Upper lobe of right lung (tissue), 1 donor: ENCODE measurements at regions not wholly inside any gene's neighbourhood (a gene's known extent, or its start where the extent isn't known, plus 50 kb on each side); places are given as distances from the start of the nearest gene placed in this dataset.

Experiments used
- ATAC-seq: fragments of 200-7000 bp; cut with Tn5 transposase; one replicate; pipeline ENCODE4 v1.9.1; 2020; ENCODE audit warnings: mild to moderate bottlenecking, moderate library complexity
- DNase-seq: peaks from one replicate; pipeline ENCODE4 v3.0.0-alpha.2; 2020
- H3K27ac ChIP-seq: fragments of 200-600 bp; one replicate; pipeline ENCODE4 v1.8.0; 2022
- H3K27me3 ChIP-seq: fragments of 200-600 bp; one replicate; pipeline ENCODE4 v1.8.0; 2022; ENCODE audit warnings: mild to moderate bottlenecking
- H3K36me3 ChIP-seq: fragments of 200-600 bp; one replicate; pipeline ENCODE4 v1.8.0; 2022
- H3K4me1 ChIP-seq: fragments of 200-600 bp; one replicate; pipeline ENCODE4 v1.8.0; 2022
- H3K4me3 ChIP-seq: fragments of 200-600 bp; one replicate; pipeline ENCODE4 v1.8.0; 2022; ENCODE audit warnings: mild to moderate bottlenecking
- H3K9me3 ChIP-seq: fragments of 200-600 bp; one replicate; pipeline ENCODE4 v1.8.0; 2022
- CTCF ChIP-seq: fragments of 200-600 bp; IDR thresholded peaks from one replicate; pipeline ENCODE4 v1.8.0; 2022; ENCODE audit warnings: antibody characterized with exemption
- intact Hi-C: fragments of 100-400 bp; cut with DNase I; formaldehyde crosslinking; loops from one replicate; pipeline ENCODE4 v1.11.0; 2022
- donor health status: DM: no; HTN: yes; CAD: no; lungs with severe emphysema.

- Histone ChIP-seq H3K4me1 (no peaks in the 10 kb centered on the region), H3K27ac (no peak overlapping the region), H3K27me3 (no peaks in the 10 kb centered on the region), H3K4me3 (no peak overlapping the region), H3K9me3 (no peaks in the 10 kb centered on the region), H3K36me3 (no peaks in the 10 kb centered on the region)
- ATAC-seq: no peak
- intact Hi-C loops: no loop called here
- no peak for DNase-seq
- TF ChIP-seq CTCF: no peak
Observed at GRCh38 chr4:158313566-158313965, 103.3 kb downstream of the TMEM144 start.

- Histone ChIP-seq H3K27me3 (no peaks in the 10 kb centered on the region), H3K9me3 (no peaks in the 10 kb centered on the region), H3K27ac (peak overlapping the region; percentile 62), H3K4me1 (no peaks in the 10 kb centered on the region), H3K4me3 (no peak overlapping the region), H3K36me3 (no peaks in the 10 kb centered on the region)
- peak; percentile 46 for ATAC-seq
- DNase-seq: no peak
- intact Hi-C loops: no loop called here
- TF ChIP-seq CTCF: no peak
Observed at GRCh38 chr4:158314756-158315487, 104.6 kb downstream of the TMEM144 start.

GRCh38 chr4:158315706-158316105, 105.4 kb downstream of the TMEM144 start:
- TF ChIP-seq CTCF: no peak
- Histone ChIP-seq H3K4me3 (no peak overlapping the region), H3K27me3 (no peaks in the 10 kb centered on the region), H3K9me3 (no peaks in the 10 kb centered on the region), H3K27ac (peak overlapping the region; percentile 62), H3K4me1 (no peaks in the 10 kb centered on the region), H3K36me3 (no peaks in the 10 kb centered on the region)
- no peak for ATAC-seq
- intact Hi-C loops: no loop called here
- DNase-seq: no peak

GRCh38 chr4:158316264-158316663, 106.0 kb downstream of the TMEM144 start:
- Histone ChIP-seq H3K4me1 (no peaks in the 10 kb centered on the region), H3K4me3 (no peak overlapping the region), H3K27me3 (no peaks in the 10 kb centered on the region), H3K9me3 (no peaks in the 10 kb centered on the region), H3K36me3 (no peaks in the 10 kb centered on the region), H3K27ac (no peak overlapping the region)
- ATAC-seq (no peak), DNase-seq (no peak)
- intact Hi-C loops: no loop called here
- TF ChIP-seq CTCF: no peak

- DNase-seq (no peak), ATAC-seq (no peak)
- intact Hi-C loops: no loop called here
- no peaks in the 10 kb centered on the region for H3K36me3 ChIP-seq
- no peaks in the 10 kb centered on the region for H3K4me1 ChIP-seq
- H3K27ac ChIP-seq: no peak overlapping the region
- TF ChIP-seq CTCF: no peak
- H3K4me3 ChIP-seq: no peak overlapping the region
- no peaks in the 10 kb centered on the region for H3K27me3 ChIP-seq
- no peaks in the 10 kb centered on the region for H3K9me3 ChIP-seq
Observed at GRCh38 chr4:158319880-158320279, 109.6 kb downstream of the TMEM144 start.

GRCh38 chr4:158322109-158322508, 111.8 kb downstream of the TMEM144 start:
- H3K27ac ChIP-seq: no peak overlapping the region
- TF ChIP-seq CTCF: no peak
- ATAC-seq (no peak), DNase-seq (no peak)
- no peaks in the 10 kb centered on the region for H3K4me1 ChIP-seq
- H3K36me3 ChIP-seq: no peaks in the 10 kb centered on the region
- H3K9me3 ChIP-seq: no peaks in the 10 kb centered on the region
- no peak overlapping the region for H3K4me3 ChIP-seq
- intact Hi-C loops: no loop called here
- H3K27me3 ChIP-seq: no peaks in the 10 kb centered on the region
